ENCODE measurements at regions not wholly inside any gene's neighbourhood (a gene's known extent, or its start where the extent isn't known, plus 50 kb on each side); places are given as distances from the start of the nearest gene placed in this dataset.

DNA sequence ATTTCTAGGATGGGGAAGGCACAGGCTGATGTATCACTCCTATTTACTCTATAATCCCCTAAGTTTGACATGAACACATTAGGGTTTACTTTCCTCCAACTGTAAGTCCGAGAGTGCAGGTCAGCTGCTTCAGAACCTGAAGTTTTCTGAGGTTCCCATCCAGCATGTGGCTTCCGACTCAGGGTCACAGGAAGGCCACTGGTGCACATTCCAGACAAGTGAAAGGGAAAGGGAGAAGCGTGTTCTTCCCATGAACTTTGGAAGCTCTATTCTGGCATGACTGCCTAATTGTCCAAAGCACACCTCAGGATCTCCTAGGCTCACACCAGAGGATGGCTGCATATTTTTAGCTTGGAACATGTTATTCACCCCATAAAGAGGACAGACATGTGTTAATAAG, 602.6 kb downstream of the SEMA5A start:
- no peak for DNase-seq

DNA sequence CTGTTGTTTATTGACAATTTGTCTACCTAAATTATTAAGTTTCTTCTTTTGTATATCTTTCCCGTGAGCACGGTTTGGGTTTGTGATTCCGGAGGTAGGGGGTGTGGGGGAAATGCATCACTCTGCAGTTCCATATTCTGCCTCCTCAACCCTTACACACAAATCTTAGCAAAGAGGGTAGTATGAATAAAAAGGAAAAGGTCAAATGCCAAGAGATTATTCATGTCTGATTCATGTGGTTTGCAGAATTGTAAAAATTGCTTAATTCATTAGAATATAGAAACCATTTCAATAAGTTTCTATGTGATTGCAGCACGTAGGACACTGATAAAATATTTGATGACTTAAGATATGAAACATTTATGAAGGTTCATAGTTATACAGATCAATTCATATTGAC, 601.9 kb downstream of the SEMA5A start:
- DNase-seq: no peak

DNA sequence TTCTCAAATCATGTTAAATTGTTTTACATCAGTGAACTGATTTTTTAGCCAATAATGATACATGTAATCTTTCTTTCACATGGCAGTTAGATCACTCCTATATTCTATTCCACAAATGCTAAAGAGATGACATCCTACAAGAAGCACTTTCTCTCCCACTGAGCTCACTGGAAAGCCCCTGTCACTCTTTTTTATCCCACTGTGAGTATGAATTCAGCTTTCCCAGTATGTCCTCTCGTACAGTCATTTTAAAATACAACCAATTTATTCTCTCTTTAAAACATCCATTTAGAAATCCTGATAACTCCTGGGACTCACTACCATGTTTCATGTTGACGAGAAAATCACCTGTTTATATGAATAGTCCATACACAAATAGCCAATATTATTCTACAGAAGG, 599.9 kb downstream of the SEMA5A start:
- DNase-seq: no peak

DNA sequence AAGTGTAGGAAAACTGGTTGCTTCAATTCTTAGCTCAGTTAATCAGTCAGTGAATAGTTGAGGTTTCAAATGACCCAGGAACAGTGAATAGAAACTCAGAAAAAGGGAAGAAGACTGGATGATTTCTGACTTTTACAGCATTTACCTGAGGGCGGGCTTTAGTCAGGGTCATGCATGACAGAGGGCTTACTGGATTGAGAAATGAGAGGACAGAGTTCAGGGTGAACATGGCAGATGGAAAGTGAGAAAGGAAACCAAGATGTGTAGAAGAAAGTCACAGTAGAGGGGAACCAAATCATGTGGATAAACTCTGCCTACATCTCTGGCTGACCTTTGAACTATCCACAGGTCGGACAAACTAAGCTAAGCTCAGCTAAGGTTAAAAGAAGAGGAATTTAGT, 596.0 kb downstream of the SEMA5A start:
- DNase-seq: no peak

DNA sequence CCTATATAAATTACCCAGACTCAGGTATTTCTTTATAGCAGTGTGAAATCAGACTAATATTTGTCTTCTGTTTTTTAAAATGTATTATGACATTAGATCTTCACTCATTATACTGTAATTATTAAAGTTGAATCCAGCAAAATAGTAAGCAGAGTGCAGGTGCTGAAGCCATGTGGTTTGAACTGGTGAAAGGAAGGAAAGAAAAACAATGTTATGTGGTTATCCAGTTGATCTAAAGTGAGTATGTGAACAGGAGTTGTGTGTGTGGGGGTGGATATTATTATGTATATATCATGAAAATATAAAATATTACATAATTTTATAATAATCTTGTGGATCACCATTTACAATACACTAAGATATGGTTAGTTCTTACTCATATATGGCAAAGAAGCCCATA, 593.7 kb downstream of the SEMA5A start:
- no peak for DNase-seq

DNA sequence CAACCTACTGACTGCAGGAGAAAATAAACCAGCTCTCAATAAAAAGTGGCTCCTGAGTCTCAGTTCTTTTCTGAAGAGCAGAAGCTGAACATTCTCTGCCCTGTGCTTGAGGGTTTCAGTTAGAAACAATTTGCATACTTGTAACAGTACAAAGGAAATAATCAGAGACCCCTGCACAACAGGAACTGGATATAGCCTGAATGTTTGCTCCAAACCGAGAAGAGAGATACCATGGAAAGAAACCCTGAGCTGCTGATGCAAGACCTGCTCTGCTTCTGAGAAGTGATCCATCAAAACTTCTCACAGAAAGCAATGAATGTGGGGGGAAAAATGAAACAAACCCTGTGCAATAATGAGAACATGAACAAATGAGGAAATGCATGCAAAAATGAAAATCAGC, 592.9 kb downstream of the SEMA5A start:
- no peak for DNase-seq

DNA sequence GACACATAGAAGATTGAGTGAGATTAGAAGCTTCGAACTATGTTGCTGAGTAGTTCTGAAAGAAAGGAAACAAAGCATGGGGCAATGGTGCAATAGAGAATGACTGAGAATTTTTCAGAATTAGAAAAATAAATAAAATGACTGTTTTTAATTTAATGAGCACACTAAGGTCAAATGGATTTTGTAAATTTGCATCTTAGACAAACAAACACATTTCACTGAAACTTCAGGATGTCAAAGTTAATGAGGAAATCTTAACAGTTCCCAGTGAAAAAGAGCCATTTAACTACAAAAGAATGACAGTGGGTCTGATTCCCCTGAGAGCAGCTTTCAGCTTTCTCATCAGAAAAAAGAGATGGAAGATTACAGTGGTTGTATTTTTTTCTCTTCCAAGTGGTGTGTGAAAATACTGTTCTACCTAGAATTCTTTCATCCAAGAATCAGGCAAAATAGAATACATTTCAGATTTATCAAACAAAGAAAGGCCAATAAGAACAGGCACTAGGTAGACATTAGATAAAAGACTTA, 591.9 kb downstream of the SEMA5A start:
- no peak for DNase-seq

DNA sequence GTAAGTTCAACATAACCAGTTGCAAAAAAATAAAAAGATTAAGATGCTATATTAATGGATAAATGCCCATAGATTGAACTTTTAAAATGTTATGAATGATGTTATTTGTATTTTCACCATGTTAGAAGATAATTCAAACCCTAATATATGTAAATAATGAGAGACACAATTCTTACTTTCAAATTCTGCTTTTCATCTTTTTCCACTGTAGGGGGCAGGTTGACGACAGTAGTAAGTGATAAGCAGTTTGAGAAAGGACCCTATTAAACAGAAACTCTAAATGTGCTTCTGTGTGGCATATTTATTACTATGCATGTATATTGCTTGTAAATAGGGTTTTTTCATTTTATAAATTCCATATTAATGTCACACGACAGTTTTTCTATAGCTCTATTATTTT, 591.1 kb downstream of the SEMA5A start:
- no peak for DNase-seq

DNA sequence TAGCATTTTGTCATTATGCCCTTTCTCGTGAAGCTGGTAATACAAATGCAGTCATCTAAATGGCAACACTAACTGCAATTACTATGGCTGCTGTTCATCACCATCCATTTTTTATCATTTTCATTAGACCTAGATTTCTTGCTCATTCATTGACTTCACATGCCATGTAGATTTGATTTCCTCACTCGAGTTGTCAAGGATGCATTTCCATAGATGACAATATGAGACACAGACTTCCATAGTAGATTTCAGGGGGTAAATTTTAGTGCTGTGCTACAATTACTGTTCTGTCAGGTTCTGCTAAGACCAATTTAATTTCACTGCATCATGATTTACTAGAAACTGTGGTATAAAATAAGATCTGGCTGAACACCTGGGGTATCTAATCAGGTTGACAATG, 589.2 kb downstream of the SEMA5A start:
- DNase-seq: no peak

DNA sequence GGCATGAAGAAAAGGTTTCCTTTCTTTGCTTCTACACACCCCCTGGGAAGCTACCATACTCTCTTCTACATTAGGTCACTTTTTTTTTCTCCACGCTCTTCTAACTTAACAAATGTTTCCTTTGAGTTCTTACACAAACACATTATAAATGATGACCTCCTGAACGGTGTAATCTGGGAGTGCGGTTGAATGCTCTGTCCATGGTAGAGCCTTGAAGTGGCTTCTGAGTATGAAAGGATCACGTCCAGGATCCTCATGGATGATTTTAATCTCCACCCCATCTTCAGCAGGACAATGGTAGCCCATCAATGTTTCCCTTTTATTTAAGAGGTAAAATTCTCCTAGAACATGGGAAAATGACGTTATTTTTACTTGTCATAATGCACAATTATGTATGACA, 587.3 kb downstream of the SEMA5A start:
- DNase-seq: no peak

DNA sequence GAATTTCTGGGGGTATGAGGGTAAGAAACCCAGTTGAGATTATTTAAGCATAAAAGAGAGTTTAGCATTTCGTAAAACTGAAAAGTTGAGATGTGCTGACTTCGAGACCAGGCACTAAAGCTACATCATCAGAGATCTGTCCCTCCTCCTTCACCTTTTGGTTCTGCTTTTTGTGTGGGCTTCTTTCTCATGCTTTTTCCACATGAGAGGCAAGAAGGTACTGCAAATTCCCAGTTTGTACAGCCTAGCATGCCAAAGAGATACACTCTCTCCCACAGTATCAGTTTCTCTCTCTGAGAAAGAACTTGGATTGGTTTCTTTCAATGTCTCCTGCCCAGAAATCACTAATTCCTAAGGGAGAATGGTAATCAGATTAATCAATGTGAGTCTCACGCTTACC, 584.7 kb downstream of the SEMA5A start:
- no peak for DNase-seq

DNA sequence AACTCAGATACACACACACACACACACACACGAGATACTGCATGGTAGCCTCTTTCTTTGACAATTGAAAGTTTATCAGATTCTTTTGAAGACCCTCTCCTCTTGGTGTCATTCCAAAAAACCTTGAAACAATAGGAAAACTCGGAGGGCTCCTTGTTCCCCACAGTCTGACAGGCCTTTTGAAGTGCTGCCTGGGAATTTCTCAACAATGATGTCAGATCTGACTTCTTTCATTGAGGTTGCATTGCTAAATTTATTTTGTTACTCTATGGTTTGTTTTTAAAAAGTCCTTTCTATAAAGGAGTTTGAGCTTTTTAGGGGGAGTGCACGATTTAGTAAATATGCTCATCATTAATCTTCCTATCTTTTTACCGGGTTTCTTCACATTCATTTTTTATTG, 583.9 kb downstream of the SEMA5A start:
- no peak for DNase-seq

DNA sequence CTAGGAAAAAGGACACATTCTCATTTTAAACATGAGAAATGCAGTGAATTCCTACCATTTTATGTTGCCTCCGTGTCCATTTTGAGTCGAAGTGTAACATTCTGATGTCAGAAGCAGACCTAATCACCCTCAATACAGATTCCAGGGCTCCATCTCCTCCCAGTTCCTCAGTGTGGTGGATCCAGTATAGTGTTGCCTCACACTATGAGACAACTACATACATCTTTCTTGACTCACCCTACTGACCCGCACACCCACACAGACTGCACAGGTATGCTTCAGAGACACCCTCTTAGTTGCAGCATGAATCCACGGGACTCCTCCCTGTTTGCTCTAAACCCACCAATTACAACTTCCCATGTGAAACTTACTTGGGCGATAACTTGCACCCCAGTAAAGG, 564.9 kb downstream of the SEMA5A start:
- no peak for DNase-seq

DNA sequence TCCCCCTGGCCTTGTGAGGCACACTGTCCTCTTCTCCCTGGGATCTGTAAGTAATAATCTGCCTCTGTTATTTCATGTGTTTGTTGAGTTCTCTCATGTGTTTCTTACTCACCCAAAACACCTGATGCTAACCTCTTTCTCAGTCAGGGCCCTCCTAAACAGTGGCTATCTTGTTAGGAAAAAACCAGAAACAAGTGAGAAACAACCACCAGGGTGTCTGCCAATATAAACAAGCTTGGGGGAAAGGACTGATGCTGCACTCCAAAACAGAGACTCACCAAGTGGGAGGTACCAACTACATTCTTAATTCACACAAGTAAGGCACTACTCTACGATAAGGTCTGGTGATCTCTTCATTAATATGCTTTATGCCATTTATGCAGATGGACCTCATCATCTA, 564.4 kb downstream of the SEMA5A start:
- no peak for DNase-seq

DNA sequence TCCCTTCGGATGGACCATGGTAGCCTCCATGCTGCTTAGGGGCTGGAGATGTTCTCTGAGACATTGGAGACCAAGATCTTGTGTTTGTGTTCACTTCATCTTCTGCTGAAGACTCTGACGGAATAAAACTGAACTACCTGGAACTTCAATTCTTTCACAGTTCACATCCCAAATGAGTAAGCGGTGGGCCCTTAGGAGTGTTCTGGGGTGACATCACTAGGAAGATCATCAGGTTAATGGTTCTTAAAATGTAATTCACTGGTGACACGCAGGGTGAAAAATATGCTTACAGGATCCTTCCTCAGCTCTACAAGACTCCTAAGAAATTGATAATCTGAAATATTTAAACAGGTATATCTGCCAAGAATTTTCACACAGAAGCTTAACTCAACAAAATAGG, 561.5 kb downstream of the SEMA5A start:
- DNase-seq: no peak

Data from CD4-positive, alpha-beta T cell treated with Interleukin-15 for 1 hour (primary cell).